ENCODE measurements at regions not wholly inside any gene's neighbourhood (a gene's known extent, or its start where the extent isn't known, plus 50 kb on each side); places are given as distances from the start of the nearest gene placed in this dataset.
"Not testable (repeated sequence)": the region's sequence is repeated elsewhere in the genome, so short reads cannot be mapped to it uniquely, and the experiment has no call there.

DNA sequence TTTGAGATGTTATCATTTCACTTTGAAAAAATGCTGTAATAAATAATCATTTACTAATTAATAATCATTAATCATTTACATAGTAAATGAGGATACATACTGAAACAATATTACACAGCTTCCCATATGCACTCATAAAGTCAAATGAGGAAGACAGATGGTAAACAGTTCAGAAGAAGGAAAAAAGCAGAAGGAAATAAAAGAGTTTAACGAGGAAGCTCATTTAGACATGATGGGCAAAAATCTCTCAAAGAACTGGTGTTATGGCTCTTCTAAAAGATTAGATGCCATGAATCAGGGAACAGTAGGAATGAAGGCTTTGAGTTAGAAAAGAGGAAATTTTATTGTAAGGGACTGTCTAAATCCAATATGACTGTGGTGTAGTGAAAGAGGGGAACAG lies 347.6 kb downstream of the PTPRC start:
- DNase-seq = no peak

- no peak for DNase-seq
Measured at GRCh38 chr1:199002661-199003060, 363.8 kb downstream of the PTPRC start.

GRCh38 chr1:199007423-199007822 lies 368.6 kb downstream of the PTPRC start:
- DNase-seq = no peak

- no peak for DNase-seq
Measured at GRCh38 chr1:199009447-199009846, 370.6 kb downstream of the PTPRC start.

- DNase-seq = no peak
Measured at GRCh38 chr1:199010492-199010891, 371.7 kb downstream of the PTPRC start.

- no peak for DNase-seq
Measured at GRCh38 chr1:199010933-199011332, 372.1 kb downstream of the PTPRC start.

DNA sequence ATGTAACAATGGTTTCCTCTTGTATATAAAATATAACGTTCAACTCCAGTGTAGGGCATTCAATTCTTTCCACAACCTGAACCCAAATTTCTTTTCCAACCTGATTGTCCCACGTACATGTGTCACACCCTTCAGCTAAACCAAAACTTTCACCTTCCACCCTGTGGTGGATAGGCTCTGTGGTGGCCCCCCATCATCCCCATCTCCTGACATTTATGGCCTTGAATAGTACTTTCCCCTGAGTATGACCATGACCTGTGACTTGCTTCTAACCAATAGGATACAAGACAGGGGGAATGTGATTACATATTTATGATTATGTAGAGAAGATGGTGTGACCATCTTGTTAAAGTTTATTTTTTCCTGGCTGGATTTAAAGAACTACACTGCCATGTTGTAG lies 377.0 kb downstream of the PTPRC start:
- no peak for DNase-seq

- DNase-seq = no peak
Measured at GRCh38 chr1:199018471-199019135, 379.8 kb downstream of the PTPRC start.

GRCh38 chr1:199020051-199020450 lies 381.2 kb downstream of the PTPRC start:
- no peak for DNase-seq

- DNase-seq = no peak
Measured at GRCh38 chr1:199020904-199021303, 382.1 kb downstream of the PTPRC start.

DNA sequence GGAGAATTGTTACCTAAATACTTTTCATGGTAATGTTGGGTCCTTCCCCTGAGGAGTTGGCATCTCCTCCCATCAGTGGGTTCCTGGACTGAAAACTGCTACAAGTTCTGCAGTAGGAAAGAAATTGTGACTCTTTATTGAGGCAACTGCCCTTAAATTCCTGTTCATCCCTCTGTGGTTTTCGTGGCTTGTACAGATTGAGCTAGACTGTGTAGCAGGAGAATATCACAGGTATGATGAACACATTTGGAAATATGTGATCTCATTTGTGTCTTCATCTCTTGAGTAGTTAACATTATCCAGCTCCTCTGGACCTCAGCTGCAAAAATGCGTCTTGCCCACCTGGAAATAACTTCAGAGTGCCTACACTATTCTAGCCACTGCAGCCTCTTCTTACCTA lies 390.6 kb downstream of the PTPRC start:
- DNase-seq = no peak

DNA sequence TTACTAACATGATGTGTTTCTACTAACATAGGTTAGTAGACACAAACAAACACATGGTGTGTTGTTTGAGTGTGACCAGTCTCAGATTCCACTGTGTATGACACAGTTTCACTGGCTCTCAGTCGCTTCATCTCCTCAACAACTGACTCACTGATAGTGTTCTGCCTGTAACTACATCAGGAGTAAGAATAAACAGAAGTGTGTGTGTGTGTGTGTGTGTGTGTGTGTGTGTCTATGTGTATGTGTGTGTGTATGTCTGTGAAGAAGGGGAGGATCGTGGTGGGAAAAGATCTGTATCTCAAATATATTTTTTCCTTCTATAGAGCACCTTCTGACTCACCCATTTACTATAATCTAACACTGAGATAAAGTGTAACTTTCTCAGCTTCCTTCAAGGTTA lies 391.0 kb downstream of the PTPRC start:
- no peak for DNase-seq

- not testable (repeated sequence) for DNase-seq
Measured at GRCh38 chr1:199030541-199030940, 391.7 kb downstream of the PTPRC start.

- not testable (repeated sequence) for DNase-seq
Measured at GRCh38 chr1:199031170-199031569, 392.3 kb downstream of the PTPRC start.

DNA sequence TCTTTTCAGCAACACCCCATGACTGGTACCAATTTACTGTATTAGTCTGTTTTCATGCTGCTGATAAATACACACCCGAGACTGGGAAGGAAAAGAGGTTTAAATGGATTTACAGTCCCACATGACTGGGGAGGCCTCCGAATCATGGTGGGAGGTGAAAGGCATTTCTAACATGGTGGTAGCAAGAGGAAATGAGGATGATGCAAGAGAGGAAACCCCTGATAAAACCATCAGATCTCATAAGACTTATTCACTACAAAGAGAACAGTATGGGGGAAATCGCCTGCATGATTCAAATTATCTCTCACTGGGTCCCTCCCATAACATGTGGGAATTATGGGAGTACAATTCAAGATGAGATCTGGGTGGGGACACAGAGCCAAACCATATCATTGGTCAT lies 393.6 kb downstream of the PTPRC start:
- not testable (repeated sequence) for DNase-seq

DNA sequence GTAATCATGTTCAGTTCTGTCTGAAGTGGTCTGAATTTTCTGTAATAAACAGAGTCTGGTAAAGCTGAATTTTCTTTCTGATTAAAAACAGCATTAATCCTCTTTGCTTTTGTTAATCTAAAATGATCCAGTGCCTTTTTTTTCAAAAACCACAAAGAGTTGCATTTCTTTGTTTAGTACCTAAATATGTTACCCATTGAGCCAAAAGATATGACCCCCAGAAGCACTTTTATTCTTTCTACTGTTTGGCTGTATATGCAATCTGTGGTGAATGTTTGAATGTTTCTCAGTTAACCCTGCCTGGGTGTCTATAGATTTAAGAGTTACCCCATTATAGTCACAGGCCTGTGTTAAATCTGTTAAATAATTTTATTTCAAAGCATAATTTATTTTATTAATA lies 394.8 kb downstream of the PTPRC start:
- DNase-seq = no peak

DNA sequence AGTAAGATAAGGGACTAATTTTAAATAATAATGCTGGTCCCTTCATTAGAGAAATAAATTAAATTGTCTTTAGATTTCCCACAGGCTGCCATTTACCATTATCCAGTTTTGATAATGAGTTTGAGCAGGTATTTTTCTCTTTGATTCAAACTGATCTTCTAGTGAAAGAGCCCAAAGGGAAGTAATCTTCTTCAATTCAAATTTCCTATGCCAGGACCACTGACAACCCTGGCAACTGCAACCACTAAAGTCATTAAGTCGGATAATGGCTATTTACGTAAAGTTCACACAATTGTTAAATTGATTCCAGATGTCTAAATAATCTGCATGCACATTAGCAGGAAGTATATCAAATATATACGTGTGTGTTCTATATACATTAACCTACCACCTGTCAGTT lies 399.3 kb downstream of the PTPRC start:
- DNase-seq = no peak

- DNase-seq = no peak
Measured at GRCh38 chr1:199040076-199040905, 401.5 kb downstream of the PTPRC start.

- no peak for DNase-seq
Measured at GRCh38 chr1:199041173-199041914, 402.5 kb downstream of the PTPRC start.

- no peak for DNase-seq
Measured at GRCh38 chr1:199042193-199042592, 403.4 kb downstream of the PTPRC start.

- DNase-seq = no peak
Measured at GRCh38 chr1:199044191-199044590, 405.4 kb downstream of the PTPRC start.

GRCh38 chr1:199046618-199047017 lies 407.8 kb downstream of the PTPRC start:
- DNase-seq = no peak

GRCh38 chr1:199054694-199055093 lies 415.9 kb downstream of the PTPRC start:
- no peak for DNase-seq

DNA sequence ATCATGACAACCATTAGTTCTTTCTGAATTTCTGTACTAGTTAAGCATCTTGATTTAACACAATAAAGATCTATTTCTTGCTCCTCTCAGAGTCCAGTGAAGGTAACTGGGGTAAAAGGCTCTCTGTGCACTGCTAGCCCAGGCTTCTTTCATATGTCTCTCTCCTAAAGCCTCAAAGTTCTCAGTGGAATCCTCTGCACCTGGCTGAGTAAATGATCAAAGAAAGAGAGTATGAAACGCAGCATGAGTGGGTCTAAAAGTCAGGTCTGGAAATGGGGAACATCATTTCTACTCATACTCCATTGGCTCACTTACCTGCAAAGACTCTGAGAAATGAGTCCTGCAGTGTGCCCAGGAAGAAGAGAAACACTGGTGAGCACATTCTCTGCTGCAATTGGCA lies 418.5 kb downstream of the PTPRC start:
- DNase-seq = no peak
